HG03378 (cell line): ENCODE measurements at regions not wholly inside any gene's neighbourhood (a gene's known extent, or its start where the extent isn't known, plus 50 kb on each side); places are given as distances from the start of the nearest gene placed in this dataset.
A peak's percentile ranks its signal among the peaks of the same experiment; 100 is the strongest.

ENCODE experiments used
- ATAC-seq: cut with Tn5 transposase; IDR thresholded peaks from one replicate; pipeline ENCODE4 v1.9.1; 2021; ENCODE audit warnings: mild to moderate bottlenecking, moderate library complexity; ENCODE audit not compliant: unreplicated experiment

DNA sequence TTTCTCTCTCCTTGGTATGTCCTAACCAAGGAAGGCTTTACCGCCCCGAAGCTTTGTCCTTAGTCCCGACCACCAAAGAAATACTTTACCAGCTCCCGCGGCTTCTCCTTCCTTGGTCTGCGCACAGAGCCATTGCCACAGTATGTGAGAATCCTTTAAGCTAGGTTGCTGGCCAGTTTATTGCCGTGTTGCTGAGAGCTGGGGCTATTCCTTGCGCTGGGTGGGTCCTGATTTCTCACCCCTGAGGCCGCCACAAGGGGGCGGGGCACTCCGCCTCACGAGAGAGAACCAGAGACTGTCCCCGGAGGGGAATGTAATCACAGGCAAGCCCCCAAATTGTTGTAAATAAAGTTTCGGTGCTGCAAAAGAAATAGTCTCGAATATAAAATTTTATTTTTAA, 331.0 kb upstream of the PCDH10 start:
- ATAC-seq: no peak

DNA sequence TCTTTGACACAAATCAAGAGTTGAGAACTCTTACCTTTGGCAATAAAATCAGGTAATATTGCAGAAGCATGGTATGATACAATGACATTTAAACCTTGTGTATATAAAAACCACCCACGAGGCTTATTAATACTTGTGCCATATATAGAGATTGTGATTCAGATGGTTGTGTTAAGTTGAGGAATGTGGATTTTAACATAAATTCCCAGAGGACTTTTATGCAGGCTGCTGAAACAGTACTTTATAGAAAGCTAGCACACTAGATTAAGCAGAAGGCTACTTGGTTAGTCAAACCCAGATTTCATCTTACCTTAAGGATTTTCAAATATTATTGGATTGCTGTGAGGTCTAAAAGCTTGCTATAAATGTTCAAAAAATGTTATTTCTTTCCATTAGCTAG, 325.7 kb upstream of the PCDH10 start:
- ATAC-seq: no peak

DNA sequence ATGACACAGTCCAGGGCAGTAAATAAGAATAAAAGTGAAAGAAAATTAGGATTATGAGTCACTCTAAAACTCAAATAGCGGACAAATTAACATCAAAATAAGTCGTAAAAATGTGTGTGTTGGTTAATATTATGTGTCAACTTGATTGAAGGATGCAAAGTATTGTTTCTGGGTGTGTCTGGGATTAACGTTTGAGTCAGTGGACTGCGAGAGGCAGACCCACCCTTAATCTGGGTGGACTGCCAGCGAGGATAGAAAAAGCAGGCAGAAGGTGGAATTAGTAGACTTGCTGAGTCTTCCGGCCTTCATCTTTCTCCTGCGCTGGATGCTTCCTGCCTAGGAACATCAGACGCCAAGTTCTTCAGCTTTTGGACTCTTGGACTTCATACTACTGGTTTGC, 324.3 kb upstream of the PCDH10 start:
- ATAC-seq: no peak

DNA sequence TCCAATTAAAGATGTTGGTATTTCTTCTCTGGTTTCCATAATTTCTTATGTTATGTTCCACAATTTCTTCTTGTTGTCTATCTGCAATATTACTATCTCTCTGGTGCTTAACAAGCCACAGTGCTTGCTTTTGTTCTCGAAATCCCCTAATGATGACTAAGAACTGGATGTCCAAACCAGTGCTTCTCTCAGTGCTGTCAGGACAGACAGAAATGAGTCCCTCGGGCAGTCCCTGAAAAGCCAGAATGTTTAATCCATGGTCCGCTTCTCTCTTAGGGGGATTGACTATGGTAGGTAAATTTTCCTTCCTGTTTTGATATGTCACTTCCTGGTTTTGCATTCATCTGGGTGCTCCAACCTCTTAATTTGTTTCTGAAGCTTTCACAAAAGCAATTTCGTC, 321.6 kb upstream of the PCDH10 start:
- peak; percentile 84 for ATAC-seq

DNA sequence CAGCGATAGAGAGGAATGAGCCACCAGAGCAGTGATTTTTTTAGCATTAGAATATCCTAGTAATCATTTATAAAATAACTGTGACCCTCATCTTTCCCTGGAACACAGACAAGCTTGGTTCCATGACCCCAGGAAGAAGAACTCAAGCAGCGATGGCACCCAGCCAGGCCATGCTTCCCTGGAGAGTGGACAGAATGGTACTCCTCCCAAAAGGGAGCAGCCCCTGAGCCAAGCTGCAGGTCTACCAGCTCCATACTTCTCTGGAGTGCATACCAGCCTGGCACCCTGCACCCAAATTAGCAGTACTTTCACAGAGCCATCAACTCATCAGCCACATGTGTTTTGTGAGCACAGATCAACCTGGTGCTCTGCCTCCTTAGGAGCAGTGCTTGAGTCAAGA, 310.9 kb upstream of the PCDH10 start:
- no peak for ATAC-seq

DNA sequence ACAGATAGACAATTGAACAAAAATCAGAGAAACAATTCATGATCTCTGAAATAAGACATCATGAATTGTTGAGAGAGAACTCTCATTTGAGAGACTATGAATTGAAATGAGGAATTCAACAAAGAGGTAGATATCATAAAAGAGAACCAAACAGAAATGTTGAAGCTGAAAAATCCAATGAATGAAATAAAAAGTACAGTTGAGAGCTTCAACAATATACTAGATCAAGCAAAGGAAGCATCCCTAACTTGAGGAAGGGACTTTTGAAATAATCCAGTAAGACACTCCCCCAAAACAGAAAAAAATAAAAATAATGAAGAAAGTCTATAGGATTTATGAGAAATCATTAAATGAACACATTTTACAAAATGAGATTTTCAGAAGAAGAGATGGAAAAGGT, 310.0 kb upstream of the PCDH10 start:
- no peak for ATAC-seq

DNA sequence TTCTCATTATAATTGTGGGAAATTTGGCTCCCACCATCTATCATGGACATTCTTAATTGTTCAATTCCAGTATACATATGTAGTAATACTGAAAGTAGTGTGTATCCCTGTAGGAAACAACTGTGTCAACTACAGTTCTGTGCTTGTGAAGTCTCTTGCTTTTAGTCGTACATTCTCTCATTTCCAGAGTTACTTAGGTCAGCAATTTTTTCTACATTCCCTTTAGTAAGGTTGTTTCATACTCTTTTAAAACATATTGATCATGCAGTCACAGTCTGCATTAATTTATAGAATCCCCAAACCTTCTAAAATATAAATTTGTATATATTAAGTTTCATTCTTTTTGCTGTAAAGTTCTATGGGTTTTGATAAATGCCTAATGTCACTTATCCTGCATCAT, 289.2 kb upstream of the PCDH10 start:
- no peak for ATAC-seq

DNA sequence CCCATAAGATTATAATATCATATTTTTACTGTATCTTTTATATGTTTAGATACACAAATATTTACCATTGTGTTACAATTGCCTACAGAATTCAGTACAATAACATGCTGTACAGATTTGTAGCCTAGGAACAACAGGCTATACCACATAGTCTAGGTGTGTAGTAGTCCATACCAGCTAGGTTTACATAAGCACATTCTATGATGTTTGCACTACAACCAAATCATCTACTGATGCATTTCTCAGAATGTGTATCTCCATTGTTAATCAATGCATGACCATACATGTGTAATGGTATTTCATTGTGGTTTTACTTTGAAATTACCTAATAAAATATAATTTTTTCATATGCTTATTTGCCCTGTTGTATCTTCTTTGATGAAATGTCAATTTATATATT, 288.1 kb upstream of the PCDH10 start:
- ATAC-seq: no peak

DNA sequence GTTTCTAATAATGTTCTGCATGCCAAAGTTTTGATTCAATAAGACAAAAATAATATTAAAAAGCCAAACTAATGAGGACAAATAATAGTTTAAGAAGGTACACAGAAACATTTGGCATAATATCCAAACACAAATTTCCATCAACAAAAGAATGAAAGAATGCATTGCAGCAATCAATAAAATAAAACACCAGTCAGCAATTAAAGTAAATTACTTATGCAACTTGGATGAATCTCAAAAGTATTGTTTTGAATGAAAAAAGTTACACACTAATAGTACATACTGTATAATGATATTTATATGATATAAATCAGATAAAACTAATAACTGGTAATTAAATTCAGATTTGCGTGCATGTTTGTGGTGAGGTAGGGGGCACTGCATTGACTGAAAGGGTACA, 285.5 kb upstream of the PCDH10 start:
- ATAC-seq: no peak

DNA sequence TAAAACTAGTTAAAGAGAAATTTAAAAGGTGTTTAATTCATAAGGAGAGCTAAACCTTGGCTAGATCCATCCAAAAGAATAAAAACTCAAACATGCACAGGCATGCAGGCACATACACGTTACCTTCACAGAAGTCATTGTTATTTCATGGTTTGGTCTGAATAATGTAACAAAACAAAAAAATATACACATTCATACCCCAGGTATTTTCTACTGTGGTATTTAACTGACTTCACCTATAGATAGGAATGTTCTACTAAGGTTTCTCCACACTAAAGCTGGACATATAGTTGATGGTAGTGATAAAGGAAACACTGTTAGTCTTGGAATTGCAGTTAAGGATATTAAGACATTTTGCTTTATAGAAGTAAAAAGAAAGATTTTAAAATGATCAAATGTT, 283.6 kb upstream of the PCDH10 start:
- ATAC-seq: no peak

DNA sequence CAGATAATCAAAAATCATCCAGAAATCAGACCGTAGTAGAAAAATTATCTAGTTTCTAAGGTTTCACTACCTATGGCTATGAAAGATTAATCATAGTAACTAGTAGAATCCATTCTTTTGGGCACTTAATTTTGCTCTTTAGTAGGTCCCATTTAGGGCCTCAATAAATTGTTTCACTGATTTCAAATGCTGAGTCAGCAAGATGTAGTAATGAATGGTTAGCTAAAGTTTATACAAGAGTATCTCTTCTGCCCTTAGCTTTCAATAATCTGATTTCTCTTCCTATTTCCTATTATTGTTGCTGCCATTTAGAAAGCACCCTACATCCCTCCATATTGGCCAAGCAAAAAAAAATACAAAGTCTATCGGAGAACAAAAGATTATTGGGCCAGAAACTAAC, 283.2 kb upstream of the PCDH10 start:
- no peak for ATAC-seq

DNA sequence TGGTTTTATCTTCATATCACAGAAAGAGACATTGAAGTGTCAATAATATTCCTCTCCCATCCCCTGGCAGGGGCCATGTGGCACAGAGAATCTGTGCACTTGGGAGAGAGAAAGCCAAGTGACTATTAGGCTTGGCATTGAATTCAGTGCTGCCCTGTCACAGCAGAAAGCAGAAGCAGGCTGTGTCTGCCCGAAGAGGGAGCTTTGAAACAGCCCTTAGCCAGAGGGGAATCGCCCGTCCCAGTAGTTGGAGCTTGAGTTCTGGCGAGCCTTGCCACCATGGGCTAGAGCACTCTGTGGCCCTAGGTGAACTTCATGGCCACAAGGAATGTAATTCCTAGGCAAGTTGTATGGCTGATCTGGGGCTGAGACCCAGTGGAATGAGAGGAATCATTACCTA, 282.5 kb upstream of the PCDH10 start:
- no peak for ATAC-seq

DNA sequence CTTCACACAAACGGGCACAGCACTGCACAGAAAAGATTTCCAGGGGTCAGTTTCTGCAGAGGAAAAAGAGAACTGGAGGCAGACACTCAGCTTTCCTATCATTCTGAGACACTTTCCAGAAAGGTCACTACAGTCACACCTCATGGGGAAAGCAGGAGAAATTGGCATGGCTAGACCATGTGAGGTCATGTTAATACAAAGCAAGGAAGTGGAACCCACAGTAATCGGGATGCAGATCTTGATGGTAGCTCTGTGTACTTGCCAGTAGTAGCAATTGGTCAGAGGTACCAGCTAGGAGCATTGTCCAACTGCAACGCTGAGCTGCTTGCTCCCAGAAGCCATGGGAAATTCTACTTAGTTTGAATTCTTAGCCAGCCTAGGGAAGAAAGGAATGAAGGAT, 255.3 kb upstream of the PCDH10 start:
- no peak for ATAC-seq

DNA sequence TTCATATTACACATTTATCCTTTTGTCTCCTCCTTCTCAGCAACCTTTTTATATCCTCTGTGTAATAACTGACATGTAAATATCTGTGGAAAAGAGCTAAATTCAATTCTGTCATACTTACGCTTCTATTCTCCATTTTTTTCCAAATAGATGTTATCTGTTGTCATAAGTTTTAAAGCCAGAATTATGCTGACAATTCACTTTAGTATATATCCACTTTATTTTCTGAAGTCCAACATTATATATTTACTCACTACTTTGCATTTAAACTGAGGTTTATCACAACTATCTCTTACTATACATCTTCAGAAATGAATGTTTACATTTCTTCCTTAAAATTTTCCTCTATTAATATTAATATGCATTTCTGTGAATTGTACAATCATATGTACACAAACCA, 247.9 kb upstream of the PCDH10 start:
- no peak for ATAC-seq

DNA sequence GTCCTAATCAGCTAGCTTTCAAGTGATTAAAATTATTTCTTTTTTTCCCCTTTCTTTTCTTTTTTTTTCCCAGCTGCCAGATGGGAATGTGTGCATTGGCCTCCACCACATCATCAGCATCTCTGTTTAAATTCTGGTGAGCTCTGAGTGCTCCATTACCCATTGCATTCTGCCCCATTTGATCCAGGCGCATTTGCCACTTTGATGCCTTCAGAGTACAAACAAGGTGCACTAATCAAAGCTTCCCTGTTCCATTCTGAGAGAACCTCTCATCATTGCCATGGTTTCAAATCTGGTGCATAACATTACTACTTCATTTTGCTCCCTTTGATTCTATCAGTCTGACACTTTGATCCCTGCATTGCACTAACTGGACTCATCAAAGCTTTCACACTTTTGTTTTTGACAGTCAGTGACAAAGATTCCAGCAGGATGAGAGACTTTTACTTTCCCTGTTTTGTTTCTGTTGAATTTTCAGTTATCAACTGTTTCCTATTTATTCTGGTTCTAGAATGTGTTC, 238.8 kb upstream of the PCDH10 start:
- no peak for ATAC-seq

DNA sequence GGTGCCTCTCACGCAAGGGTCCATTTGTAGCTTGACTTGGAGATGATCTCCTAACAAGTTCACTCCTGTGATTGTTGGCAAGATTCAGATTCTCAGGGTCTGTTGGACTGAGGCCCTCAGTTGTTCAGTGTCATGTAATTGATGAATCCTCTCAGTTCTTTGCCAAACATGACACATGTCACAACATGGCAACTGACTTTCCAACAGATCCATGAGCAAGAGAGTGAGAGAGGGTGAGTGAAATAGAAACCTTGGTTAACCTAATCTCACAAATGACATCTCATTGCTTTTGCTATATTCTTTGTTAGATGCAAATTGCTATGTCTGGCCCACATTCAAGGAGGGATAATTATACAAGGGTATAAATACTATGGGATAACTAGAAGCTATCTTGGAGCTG, 231.0 kb upstream of the PCDH10 start:
- no peak for ATAC-seq

DNA sequence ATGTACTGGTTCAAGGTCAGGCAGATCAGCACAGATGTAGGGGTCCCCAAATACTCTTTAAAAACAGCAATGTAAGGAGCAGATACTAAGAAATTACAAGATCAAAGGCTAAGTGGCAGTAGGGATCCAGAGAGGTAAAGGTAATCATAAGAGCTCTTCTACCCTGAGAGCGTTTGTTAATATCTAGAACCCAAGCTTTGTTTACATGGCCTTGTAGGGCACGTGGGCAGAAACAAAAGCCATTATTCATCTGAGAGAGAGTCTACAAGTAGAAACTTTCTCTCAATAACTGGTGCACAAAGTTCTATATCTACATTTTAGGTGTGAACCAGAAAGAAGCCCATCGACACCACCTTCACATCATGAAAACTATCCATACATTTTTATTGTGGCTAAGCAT, 225.6 kb upstream of the PCDH10 start:
- ATAC-seq: no peak

DNA sequence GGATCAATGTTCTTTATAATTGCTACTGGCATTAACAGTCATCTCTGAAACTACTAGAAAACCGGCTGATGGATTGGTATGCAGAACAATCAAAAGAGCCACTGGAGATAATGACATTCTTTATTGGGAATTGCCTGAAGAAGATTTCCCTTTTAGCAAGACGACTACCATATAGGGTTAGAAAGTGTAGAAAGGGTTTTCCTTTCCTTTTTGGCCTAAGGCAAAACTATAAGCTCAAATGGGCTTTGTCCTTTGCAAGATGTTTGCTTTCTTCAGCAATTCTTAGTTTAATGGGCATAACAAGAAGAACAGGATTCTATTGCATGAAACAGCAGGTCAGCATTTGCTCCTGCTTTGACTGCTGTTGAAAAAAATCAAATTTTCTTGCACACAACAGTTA, 214.2 kb upstream of the PCDH10 start:
- ATAC-seq: no peak

DNA sequence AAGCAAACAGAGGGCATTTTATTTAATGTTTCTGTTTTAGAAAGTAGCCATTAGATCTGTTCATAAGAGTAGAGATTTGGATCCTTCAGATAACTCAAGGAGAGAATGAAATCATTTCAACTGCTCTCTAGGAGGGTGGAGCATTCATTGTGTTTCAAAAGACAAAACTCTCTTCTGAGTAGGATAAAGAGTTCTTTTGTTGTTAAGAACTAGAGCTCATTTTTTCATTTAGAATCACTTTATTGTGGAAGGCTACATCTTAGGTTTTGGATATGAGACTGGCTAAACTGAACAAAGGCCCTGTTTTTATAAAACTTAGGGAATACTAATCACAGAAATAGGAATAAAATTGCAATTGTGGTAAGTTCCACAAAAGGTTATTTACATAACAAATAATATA, 193.9 kb upstream of the PCDH10 start:
- no peak for ATAC-seq

DNA sequence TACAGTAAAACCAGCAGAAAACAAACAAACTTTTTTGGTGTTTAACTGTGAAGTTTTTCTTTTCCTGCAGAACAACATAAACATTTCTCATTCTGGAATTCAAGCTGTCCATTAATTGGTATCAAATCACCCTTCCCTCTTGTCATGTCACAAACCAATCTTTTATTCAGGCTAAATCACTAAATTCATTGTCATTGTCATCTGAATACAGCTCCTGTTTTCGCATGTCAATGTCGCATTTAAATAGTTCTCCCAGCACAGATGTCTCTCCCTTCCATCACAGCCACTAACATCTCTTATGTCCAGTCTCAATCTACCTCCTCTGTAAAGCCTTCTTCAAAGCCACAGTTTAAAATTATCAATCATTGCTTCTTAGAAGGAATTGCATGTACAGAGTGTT, 192.1 kb upstream of the PCDH10 start:
- no peak for ATAC-seq

DNA sequence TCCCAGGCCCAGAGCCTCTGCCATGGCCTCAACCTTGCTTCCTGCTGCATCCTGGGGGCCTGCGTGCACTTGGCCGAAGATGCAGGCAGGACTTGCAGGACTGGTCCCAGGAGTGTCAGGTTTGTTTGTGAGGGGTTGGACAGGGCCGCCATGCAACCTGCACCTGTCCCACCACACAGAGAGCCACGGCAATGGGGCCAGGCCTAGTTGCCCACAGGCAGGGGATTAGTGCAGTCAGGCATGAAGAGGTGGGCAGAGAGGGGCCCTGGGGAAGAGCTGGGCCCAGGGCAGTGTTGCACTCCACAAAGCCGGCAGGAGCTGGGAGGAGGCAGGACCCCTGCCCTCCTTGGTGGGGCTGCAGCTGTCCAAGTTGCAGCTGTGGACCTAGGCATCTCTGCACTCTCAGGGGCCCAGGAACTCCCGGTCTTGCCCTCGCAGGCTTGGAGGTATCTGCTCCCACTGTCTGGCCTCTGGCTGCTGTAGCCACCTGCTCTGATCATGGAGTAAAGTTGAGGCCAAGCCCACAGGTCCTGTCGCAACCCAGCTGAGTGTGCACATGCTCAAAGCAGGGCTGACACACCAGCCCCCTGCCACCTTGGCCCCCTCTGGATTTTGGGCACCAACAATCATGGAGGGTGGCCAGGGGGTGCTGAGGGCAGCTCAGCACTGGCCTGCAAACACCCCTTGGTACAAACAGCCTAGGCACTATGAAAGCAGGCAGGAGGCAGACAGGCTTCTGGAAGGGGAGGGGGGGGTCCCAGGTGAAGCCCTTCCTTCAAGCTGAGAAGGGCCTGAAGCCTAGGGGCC, 190.4 kb upstream of the PCDH10 start:
- no peak for ATAC-seq

DNA sequence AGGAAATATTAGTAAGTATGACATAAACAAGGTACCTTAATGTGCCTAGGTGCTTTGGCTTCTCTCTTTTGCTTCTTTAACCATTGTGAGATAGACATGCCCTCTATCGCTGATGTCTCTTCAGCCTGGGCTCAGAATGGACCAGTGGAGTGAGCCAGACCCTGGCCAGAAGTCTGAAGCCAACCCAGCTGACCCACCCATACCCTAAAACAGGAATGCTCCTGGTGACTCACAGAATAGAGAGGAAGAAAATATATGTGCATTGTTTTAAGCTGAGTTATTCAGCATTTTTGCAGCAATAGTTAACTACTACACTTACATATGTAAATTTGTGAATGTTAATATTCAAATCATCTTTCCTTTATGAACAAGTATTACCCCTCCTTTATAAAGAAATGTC, 167.5 kb upstream of the PCDH10 start:
- no peak for ATAC-seq

DNA sequence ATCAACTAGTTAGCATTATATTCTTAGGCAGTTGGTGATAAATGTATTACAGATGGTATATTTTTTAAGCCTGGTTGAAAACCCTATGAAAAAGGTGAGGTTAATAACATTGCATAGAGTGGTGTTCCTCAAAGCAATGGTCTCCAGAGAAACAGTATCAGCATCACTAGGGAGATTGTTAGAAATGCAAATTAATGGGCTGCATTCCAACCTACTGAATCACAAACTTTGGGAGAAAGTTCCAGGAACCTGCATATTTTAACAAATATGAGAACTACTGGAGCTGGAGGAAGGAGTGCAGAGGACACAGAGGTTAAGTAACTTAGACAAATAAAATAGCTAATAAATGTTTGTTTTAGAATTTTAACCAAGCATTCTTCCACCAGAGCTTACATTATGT, 166.9 kb upstream of the PCDH10 start:
- ATAC-seq: no peak
